ENCODE measurements at regions not wholly inside any gene's neighbourhood (a gene's known extent, or its start where the extent isn't known, plus 50 kb on each side); places are given as distances from the start of the nearest gene placed in this dataset.
"Not testable (repeated sequence)": the region's sequence is repeated elsewhere in the genome, so short reads cannot be mapped to it uniquely, and the experiment has no call there.

GRCh38 chrX:1807301-1807731 lies 192.5 kb downstream of the ASMT start:
- no peak overlapping the region for H3K27ac Mint-ChIP-seq
- H3K4me3 Mint-ChIP-seq, result no peak overlapping the region
- H3K36me3 Mint-ChIP-seq, result no peaks in the 10 kb centered on the region
- H3K4me1 Mint-ChIP-seq, result no peaks in the 10 kb centered on the region
- ATAC-seq, result no peak
- no peaks in the 10 kb centered on the region for H3K27me3 Mint-ChIP-seq
- peaks cover 4% of the 10 kb centered on the region for H3K9me3 Mint-ChIP-seq

GRCh38 chrX:1809581-1809980 lies 194.7 kb downstream of the ASMT start:
- Mint-ChIP-seq H3K27ac (no peak overlapping the region), H3K27me3 (no peaks in the 10 kb centered on the region), H3K9me3 (peaks cover 4% of the 10 kb centered on the region), H3K4me1 (no peaks in the 10 kb centered on the region), H3K36me3 (no peaks in the 10 kb centered on the region), H3K4me3 (no peak overlapping the region)
- ATAC-seq, result no peak

GRCh38 chrX:1813809-1814208 lies 198.9 kb downstream of the ASMT start:
- H3K36me3 Mint-ChIP-seq, result no peaks in the 10 kb centered on the region
- no peak overlapping the region for H3K4me3 Mint-ChIP-seq
- H3K27ac Mint-ChIP-seq, result no peak overlapping the region
- H3K27me3 Mint-ChIP-seq, result no peaks in the 10 kb centered on the region
- H3K4me1 Mint-ChIP-seq, result no peaks in the 10 kb centered on the region
- peaks cover 4% of the 10 kb centered on the region for H3K9me3 Mint-ChIP-seq
- no peak for ATAC-seq

GRCh38 chrX:1815456-1816175 lies 200.8 kb downstream of the ASMT start:
- no peaks in the 10 kb centered on the region for H3K36me3 Mint-ChIP-seq

DNA sequence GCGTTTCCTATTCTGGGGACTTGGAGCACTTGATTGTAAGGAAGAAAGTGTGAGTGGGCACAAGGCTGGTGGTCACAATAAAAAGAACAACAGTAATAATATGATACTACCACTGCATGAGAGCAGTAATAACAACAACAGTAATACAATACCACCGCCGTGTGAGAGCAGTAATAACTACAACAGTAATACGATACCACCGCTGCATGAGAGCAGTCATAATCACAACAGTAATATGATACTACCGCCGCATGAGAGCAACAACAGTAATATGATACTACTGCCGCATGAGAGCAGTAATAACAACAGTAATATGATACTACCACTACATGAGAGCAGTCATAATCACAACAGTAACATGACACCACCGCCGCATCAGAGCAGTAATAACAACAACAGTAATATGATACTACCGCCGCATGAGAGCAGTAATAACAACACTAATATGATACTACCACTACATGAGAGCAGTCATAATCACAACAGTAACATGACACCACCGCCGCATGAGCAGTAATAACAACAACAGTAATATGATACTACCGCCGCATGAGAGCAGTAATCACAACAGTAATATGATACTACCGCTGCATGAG lies 201.6 kb downstream of the ASMT start:
- H3K4me3 Mint-ChIP-seq, H3K36me3 Mint-ChIP-seq, H3K9me3 Mint-ChIP-seq, ATAC-seq, H3K27me3 Mint-ChIP-seq, H3K27ac Mint-ChIP-seq, H3K4me1 Mint-ChIP-seq: not testable (repeated sequence)

More at GRCh38 chrX:1815456-1816175, 200.8 kb downstream of the ASMT start:
- ATAC-seq, result no peak
- H3K4me1 Mint-ChIP-seq, result no peaks in the 10 kb centered on the region
- H3K27me3 Mint-ChIP-seq, result no peaks in the 10 kb centered on the region
- no peak overlapping the region for H3K4me3 Mint-ChIP-seq
- no peaks in the 10 kb centered on the region for H3K9me3 Mint-ChIP-seq
- H3K27ac Mint-ChIP-seq, result no peak overlapping the region

- Mint-ChIP-seq H3K36me3 (no peaks in the 10 kb centered on the region), H3K4me3 (no peak overlapping the region), H3K27me3 (peaks cover 25% of the 10 kb centered on the region), H3K27ac (no peak overlapping the region), H3K4me1 (no peaks in the 10 kb centered on the region), H3K9me3 (peaks cover 3% of the 10 kb centered on the region)
- ATAC-seq, result no peak
Observed at GRCh38 chrX:1821846-1822245, 207.0 kb downstream of the ASMT start.

GRCh38 chrX:1824855-1825254 lies 210.0 kb downstream of the ASMT start:
- Mint-ChIP-seq H3K9me3 (peaks cover 3% of the 10 kb centered on the region), H3K27me3 (peaks cover 25% of the 10 kb centered on the region), H3K4me1 (no peaks in the 10 kb centered on the region), H3K36me3 (no peaks in the 10 kb centered on the region), H3K27ac (no peak overlapping the region), H3K4me3 (no peak overlapping the region)
- no peak for ATAC-seq

DNA sequence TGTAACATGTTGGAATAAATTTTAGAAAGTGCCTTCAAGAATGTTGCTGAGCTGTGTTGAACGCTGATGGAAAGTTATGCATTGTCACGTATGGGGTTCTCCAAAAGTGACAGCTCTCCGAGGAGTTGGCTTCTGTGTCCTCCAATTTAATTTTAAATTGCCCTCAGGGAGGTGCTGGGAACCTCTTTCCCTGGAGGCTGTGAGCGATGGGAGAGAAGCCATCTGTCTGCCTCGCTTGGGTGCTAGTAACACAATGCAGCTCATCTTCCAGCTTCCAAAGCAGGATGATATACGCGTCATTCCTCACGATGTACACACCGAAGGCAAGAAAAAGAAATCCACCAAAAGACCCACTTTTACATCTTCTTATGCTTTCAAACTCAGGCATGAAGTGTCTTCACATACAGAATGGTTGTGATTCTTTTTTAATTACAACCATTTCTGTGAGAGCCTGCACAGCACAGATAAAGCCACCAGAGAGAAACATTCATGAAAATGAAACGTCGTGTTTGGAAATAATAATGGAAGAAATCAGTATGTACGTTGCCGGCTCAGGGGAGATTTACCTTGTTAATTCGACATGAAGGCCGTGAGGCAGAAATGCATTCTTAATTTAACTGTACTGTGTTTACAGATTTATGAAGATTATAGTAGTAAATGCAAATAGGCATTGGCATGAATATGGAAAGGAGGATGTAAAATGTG lies 218.9 kb downstream of the ASMT start:
- no peak overlapping the region for H3K4me3 Mint-ChIP-seq
- no peaks in the 10 kb centered on the region for H3K4me1 Mint-ChIP-seq
- H3K27ac Mint-ChIP-seq, result no peak overlapping the region
- no peaks in the 10 kb centered on the region for H3K36me3 Mint-ChIP-seq
- H3K9me3 Mint-ChIP-seq, result peaks cover 9% of the 10 kb centered on the region
- H3K27me3 Mint-ChIP-seq, result peaks cover 13% of the 10 kb centered on the region
- no peak for ATAC-seq

DNA sequence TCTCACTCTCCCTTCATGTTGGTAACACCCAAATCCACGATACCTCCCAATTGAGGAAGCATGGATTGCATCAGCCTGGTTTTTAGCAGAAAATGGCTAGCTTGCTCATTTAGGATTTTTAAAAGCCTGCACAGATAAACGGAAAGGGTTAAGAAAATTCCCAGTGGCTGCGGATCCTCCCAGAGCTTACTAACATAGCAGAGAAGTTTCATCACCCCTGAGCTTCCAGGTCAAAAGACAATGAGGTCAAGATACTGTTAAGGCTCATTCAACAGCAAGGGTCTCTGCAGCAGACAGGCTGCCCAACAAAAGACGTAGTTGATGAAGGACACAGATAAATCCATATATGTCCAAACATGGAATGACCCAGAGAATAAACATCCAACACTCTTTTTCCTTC lies 220.2 kb downstream of the ASMT start:
- peaks cover 14% of the 10 kb centered on the region for H3K27me3 Mint-ChIP-seq
- no peaks in the 10 kb centered on the region for H3K36me3 Mint-ChIP-seq
- peaks cover 9% of the 10 kb centered on the region for H3K9me3 Mint-ChIP-seq
- H3K4me3 Mint-ChIP-seq, result no peak overlapping the region
- H3K4me1 Mint-ChIP-seq, result no peaks in the 10 kb centered on the region
- no peak overlapping the region for H3K27ac Mint-ChIP-seq
- ATAC-seq, result no peak

GRCh38 chrX:1836683-1837082 lies 221.8 kb downstream of the ASMT start:
- Mint-ChIP-seq H3K27me3 (peaks cover 25% of the 10 kb centered on the region), H3K4me1 (no peaks in the 10 kb centered on the region), H3K9me3 (peaks cover 9% of the 10 kb centered on the region), H3K36me3 (no peaks in the 10 kb centered on the region), H3K4me3 (no peak overlapping the region), H3K27ac (no peak overlapping the region)
- ATAC-seq, result no peak

DNA sequence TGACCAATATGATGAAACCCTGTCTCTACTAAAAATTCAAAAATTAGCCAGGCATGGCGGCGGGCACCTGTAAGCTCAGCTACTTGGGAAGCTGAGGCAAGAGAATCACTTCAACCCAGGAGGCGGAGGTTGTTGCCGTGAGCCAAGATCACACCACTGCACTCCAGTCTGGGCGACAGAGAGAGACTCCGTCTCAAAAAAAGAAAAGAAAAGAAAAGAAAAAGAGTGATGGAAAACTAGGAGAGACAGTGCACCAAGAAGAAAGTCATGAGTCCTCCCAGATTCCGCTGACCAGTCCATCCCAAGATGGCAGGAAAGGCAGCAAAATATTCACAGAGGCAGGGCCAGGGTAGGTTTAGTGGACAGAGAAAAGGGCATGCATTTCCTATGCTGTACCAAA lies 226.9 kb downstream of the ASMT start:
- H3K9me3 Mint-ChIP-seq, result peaks cover 3% of the 10 kb centered on the region
- H3K27ac Mint-ChIP-seq, result no peak overlapping the region
- H3K36me3 Mint-ChIP-seq, result no peaks in the 10 kb centered on the region
- no peak overlapping the region for H3K4me3 Mint-ChIP-seq
- H3K4me1 Mint-ChIP-seq, result no peaks in the 10 kb centered on the region
- H3K27me3 Mint-ChIP-seq, result peaks cover 17% of the 10 kb centered on the region
- no peak for ATAC-seq

DNA sequence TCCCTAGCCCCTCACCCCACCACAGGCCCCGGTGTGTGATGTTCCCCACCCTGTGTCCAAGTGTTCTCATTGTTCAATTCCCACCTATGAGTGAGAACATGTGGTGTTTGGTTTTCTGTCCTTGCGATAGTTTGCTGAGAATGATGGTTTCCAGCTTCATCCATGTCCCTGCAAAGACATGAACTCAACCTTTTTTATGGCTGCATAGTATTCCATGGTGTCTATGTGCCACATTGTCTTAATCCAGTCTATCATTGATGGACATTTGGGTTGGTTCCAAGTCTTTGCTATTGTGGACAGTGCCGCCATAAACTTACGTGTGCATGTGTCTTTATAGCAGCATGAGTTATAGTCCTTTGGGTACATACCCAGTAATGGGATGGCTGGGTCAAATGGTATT lies 232.1 kb downstream of the ASMT start:
- not testable (repeated sequence) for ATAC-seq, H3K4me3 Mint-ChIP-seq, H3K4me1 Mint-ChIP-seq, H3K9me3 Mint-ChIP-seq, H3K36me3 Mint-ChIP-seq, H3K27ac Mint-ChIP-seq
- peaks cover 17% of the 10 kb centered on the region for H3K27me3 Mint-ChIP-seq

GRCh38 chrX:1847790-1848189 lies 232.9 kb downstream of the ASMT start:
- H3K4me1 Mint-ChIP-seq, H3K27ac Mint-ChIP-seq, H3K9me3 Mint-ChIP-seq, ATAC-seq, H3K36me3 Mint-ChIP-seq, H3K4me3 Mint-ChIP-seq: not testable (repeated sequence)
- H3K27me3 Mint-ChIP-seq, result peaks cover 24% of the 10 kb centered on the region

- ATAC-seq, result no peak
- H3K9me3 Mint-ChIP-seq, result peaks cover 7% of the 10 kb centered on the region
- H3K36me3 Mint-ChIP-seq, result no peaks in the 10 kb centered on the region
- H3K27ac Mint-ChIP-seq, result no peak overlapping the region
- H3K4me3 Mint-ChIP-seq, result no peak overlapping the region
- peaks cover 36% of the 10 kb centered on the region for H3K27me3 Mint-ChIP-seq
- no peaks in the 10 kb centered on the region for H3K4me1 Mint-ChIP-seq
Observed at GRCh38 chrX:1851527-1851926, 236.7 kb downstream of the ASMT start.

- H3K27ac Mint-ChIP-seq, result no peak overlapping the region
- ATAC-seq, result no peak
- peaks cover 7% of the 10 kb centered on the region for H3K9me3 Mint-ChIP-seq
- H3K4me3 Mint-ChIP-seq, result no peak overlapping the region
- H3K36me3 Mint-ChIP-seq, result no peaks in the 10 kb centered on the region
- H3K27me3 Mint-ChIP-seq, result peaks cover 39% of the 10 kb centered on the region
- no peaks in the 10 kb centered on the region for H3K4me1 Mint-ChIP-seq
Observed at GRCh38 chrX:1852082-1852481, 237.2 kb downstream of the ASMT start.

GRCh38 chrX:1853447-1853846 lies 238.6 kb downstream of the ASMT start:
- Mint-ChIP-seq H3K27me3 (peaks cover 53% of the 10 kb centered on the region), H3K27ac (no peak overlapping the region), H3K4me1 (no peaks in the 10 kb centered on the region), H3K4me3 (no peak overlapping the region), H3K36me3 (no peaks in the 10 kb centered on the region), H3K9me3 (peaks cover 4% of the 10 kb centered on the region)
- ATAC-seq, result no peak

Measured in stimulated activated memory B cell treated with anti-CD40 and anti-IgM and Interleukin-4, amounts not matched to agents 10 μg/mL and 1 μg/mL and 100 μg/mL, for 72 hours (primary cell).